ENCODE measurements at regions not wholly inside any gene's neighbourhood (a gene's known extent, or its start where the extent isn't known, plus 50 kb on each side); places are given as distances from the start of the nearest gene placed in this dataset.

GRCh38 chr9:83130541-83130940 is 67.6 kb upstream of the RASEF start:
- H3K4me1 Mint-ChIP-seq: no peaks in the 10 kb centered on the region
- CTCF ChIA-PET: no interaction called here
- no peak overlapping the region for H3K4me3 Mint-ChIP-seq
- TF ChIP-seq RELA (CRISPR knock-in tag; IDR thresholded peaks at IDR 0.05; ENCODE audit: borderline replicate concordance) (no peak), TEAD4 (CRISPR knock-in tag; IDR thresholded peaks at IDR 0.05) (no peak), ZNF317 (CRISPR knock-in tag; IDR thresholded peaks at IDR 0.05; ENCODE audit: borderline replicate concordance, low read depth) (no peak), CREM (CRISPR knock-in tag; IDR thresholded peaks at IDR 0.05) (no peak), CBFB (CRISPR knock-in tag; IDR thresholded peaks at IDR 0.05; ENCODE audit: low read depth) (no peak), ESRRA (CRISPR knock-in tag; IDR thresholded peaks at IDR 0.05; ENCODE audit: borderline replicate concordance) (no peak), USF1 (CRISPR knock-in tag; IDR thresholded peaks at IDR 0.05) (no peak), MXD4 (CRISPR knock-in tag; IDR thresholded peaks at IDR 0.05; ENCODE audit: borderline replicate concordance) (no peak), ATF1 (CRISPR knock-in tag; IDR thresholded peaks at IDR 0.05) (no peak), PREB (CRISPR knock-in tag; IDR thresholded peaks at IDR 0.05; ENCODE audit: borderline replicate concordance) (no peak), GTF2I (CRISPR knock-in tag; conservative IDR thresholded peaks at IDR 0.05) (no peak), NFATC4 (CRISPR knock-in tag; IDR thresholded peaks at IDR 0.05) (no peak), ELF4 (CRISPR knock-in tag; IDR thresholded peaks at IDR 0.05; ENCODE audit: low read depth) (no peak), SMAD3 (CRISPR knock-in tag; IDR thresholded peaks at IDR 0.05; ENCODE audit: borderline replicate concordance) (no peak), ZBTB43 (CRISPR knock-in tag; IDR thresholded peaks at IDR 0.05) (no peak)
- TF ChIP-seq, protein P1, sequence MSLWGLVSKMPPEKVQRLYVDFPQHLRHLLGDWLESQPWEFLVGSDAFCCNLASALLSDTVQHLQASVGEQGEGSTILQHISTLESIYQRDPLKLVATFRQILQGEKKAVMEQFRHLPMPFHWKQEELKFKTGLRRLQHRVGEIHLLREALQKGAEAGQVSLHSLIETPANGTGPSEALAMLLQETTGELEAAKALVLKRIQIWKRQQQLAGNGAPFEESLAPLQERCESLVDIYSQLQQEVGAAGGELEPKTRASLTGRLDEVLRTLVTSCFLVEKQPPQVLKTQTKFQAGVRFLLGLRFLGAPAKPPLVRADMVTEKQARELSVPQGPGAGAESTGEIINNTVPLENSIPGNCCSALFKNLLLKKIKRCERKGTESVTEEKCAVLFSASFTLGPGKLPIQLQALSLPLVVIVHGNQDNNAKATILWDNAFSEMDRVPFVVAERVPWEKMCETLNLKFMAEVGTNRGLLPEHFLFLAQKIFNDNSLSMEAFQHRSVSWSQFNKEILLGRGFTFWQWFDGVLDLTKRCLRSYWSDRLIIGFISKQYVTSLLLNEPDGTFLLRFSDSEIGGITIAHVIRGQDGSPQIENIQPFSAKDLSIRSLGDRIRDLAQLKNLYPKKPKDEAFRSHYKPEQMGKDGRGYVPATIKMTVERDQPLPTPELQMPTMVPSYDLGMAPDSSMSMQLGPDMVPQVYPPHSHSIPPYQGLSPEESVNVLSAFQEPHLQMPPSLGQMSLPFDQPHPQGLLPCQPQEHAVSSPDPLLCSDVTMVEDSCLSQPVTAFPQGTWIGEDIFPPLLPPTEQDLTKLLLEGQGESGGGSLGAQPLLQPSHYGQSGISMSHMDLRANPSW (CRISPR knock-in tag; conservative IDR thresholded peaks at IDR 0.05; ENCODE audit: low read depth): no peak
- TF ChIP-seq, protein P2, sequence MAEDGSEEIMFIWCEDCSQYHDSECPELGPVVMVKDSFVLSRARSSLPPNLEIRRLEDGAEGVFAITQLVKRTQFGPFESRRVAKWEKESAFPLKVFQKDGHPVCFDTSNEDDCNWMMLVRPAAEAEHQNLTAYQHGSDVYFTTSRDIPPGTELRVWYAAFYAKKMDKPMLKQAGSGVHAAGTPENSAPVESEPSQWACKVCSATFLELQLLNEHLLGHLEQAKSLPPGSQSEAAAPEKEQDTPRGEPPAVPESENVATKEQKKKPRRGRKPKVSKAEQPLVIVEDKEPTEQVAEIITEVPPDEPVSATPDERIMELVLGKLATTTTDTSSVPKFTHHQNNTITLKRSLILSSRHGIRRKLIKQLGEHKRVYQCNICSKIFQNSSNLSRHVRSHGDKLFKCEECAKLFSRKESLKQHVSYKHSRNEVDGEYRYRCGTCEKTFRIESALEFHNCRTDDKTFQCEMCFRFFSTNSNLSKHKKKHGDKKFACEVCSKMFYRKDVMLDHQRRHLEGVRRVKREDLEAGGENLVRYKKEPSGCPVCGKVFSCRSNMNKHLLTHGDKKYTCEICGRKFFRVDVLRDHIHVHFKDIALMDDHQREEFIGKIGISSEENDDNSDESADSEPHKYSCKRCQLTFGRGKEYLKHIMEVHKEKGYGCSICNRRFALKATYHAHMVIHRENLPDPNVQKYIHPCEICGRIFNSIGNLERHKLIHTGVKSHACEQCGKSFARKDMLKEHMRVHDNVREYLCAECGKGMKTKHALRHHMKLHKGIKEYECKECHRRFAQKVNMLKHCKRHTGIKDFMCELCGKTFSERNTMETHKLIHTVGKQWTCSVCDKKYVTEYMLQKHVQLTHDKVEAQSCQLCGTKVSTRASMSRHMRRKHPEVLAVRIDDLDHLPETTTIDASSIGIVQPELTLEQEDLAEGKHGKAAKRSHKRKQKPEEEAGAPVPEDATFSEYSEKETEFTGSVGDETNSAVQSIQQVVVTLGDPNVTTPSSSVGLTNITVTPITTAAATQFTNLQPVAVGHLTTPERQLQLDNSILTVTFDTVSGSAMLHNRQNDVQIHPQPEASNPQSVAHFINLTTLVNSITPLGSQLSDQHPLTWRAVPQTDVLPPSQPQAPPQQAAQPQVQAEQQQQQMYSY (CRISPR knock-in tag; IDR thresholded peaks at IDR 0.05): no peak
- TF ChIP-seq, protein P3, sequence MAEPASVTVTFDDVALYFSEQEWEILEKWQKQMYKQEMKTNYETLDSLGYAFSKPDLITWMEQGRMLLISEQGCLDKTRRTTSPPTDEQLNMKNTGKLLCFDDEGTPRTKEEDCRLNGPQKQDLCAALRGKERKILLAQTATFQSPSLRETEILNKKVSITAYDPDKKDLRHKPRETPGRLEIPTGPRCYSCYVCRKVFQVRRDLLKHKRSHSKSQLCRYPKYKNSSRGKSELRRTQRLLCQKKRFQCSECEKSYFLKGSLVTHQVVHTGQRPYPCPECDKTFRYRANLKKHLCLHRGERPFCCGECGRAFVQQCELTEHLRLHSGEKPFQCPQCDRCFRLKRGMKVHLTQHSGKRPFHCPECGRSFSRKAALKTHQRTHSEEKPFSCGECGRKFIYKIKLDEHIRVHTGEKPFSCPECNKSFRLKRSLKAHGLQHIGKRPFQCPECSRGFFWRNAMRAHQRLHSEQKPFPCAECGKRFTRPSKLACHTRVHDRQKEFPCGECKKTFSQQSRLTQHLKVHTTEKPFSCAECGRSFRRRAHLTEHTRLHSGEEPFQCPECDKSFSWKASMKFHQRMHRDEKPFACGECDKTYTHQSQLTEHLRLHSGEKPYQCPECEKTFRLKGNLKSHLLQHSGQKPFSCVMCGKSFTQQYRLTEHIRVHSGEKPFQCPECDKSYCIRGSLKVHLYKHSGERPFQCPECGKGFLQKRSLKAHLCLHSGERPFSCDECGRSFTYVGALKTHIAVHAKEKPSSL (CRISPR knock-in tag; conservative IDR thresholded peaks at IDR 0.05): no peak
- ATAC-seq (no peak), DNase-seq (ENCODE audit: low spot score) (no peak)
- no peak overlapping the region for H3K27ac Mint-ChIP-seq
- H3K27me3 Mint-ChIP-seq (ENCODE audit: low read depth): no peaks in the 10 kb centered on the region
- POLR2A ChIA-PET: interaction anchor here (0.6 kb wide), 1 partner anchor 157 kb away, joined by 3 read pairs; no protein-coding TSS in a partner anchor
- H3K36me3 Mint-ChIP-seq: peaks cover 14% of the 10 kb centered on the region
- peaks cover 26% of the 10 kb centered on the region for H3K9me3 Mint-ChIP-seq

Data from WTC11 (cell line).